ENCODE measurements at regions not wholly inside any gene's neighbourhood (a gene's known extent, or its start where the extent isn't known, plus 50 kb on each side); places are given as distances from the start of the nearest gene placed in this dataset.
"Not testable (repeated sequence)": the region's sequence is repeated elsewhere in the genome, so short reads cannot be mapped to it uniquely, and the experiment has no call there.

DNA sequence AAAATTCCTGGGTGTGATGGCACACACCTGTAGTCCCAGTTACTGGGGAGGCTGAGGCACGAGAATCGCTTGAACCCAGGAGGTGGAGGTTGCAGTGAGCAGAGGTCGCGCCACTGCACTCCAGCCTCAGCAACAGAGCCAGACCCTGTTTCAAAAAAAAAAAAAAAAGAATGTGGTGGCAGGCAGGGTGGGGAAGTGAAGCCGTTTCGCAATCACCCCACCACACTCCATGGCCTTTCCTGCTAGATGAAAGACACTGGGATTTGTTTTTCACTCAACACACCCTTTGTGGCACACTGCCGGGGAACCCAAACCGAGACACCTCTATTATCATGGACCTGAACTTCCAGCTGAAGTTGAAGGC, 172.4 kb upstream of the IQSEC1 start:
- DNase-seq = no peak

DNA sequence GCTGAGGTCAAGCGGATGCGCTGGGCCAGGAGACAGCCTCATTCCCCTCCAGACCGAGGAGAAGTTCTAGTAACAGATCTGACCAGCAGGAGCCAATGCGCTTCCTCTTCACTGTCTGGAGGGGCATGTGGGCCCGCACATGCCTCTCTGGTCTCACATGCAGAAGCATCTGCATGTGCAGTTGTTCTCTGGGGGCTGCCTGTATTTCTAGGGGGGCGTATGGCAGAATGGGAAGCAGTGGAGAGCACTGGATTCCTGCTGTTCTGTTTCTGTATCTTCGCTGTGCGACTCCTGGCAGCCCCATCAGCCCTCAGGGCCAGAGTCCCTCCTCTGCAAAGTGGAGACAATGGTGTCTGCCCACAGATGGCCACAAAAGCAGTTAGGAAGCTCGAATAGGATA, 170.4 kb upstream of the IQSEC1 start:
- no peak for DNase-seq

GRCh38 chr3:13242364-13242737, 169.1 kb upstream of the IQSEC1 start:
- no peak for DNase-seq

- no peak for DNase-seq
These were observed 168.6 kb upstream of the IQSEC1 start for GRCh38 chr3:13241621-13242363.

DNA sequence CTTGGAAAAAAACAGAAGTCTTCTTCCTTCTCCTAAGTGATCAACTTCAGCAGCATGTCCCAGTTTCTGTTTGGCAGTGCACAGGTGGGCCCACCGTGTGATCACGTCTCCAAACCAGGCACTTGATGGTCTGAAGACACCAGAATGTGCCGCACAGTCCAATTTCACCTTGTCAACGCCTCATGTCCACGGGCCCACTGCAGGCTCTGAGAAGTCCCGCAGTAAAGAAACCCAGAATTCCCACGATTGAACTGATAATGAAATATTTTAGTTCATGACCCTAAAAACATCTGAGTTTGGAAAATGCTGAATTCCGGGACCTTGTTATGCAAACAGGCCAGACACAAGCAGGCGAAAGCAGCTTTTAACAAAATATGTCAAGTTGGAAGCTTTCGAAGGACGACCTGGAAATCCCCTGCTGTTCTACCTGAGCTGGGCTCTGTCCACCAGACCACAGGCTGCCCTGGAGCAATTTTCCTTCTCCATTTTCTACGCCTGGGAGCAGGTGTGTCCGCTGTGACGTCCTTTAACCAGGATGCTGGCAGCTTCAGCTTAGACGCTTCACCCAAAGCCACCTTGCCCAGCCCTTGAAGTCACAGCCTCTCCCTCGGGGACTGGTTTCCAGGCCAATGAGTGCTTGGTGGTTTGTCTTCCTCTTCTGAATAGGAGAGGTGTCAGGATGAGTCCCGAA, 167.8 kb upstream of the IQSEC1 start:
- DNase-seq = no peak

GRCh38 chr3:13239467-13239760, 166.2 kb upstream of the IQSEC1 start:
- DNase-seq = no peak

GRCh38 chr3:13238687-13239466, 165.6 kb upstream of the IQSEC1 start:
- no peak for DNase-seq

- no peak for DNase-seq
These were observed 164.7 kb upstream of the IQSEC1 start for GRCh38 chr3:13237776-13238490.

DNA sequence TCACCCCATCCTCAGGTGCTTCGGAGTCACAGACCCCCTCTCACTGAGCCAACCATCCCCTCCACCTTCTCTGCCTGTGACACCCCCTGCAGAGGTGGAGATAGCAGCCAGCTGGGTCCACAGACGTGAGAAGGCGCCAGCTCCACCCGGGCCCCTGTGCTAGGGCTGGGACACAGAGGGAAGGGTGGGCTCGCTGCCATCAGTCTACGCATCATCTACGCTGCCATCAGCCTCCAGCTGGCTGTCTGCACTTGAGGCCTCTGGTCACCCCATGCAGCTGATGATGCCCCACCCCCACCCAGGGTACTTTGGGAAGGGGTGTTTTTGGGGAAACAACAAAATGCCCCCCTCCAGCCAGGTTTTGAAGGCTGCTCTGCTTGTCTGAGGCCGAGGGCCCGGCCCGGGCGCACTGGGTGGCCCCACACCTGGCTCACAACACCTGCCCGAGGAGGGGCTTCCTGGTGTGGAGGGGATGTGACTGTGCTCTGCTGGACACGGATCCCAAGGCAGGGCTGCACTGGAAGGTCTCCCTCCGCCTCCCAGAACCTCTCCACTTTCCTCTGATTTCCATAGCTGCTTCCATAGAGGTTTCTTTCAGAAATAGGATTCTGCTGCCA, 163.4 kb upstream of the IQSEC1 start:
- DNase-seq = no peak

DNA sequence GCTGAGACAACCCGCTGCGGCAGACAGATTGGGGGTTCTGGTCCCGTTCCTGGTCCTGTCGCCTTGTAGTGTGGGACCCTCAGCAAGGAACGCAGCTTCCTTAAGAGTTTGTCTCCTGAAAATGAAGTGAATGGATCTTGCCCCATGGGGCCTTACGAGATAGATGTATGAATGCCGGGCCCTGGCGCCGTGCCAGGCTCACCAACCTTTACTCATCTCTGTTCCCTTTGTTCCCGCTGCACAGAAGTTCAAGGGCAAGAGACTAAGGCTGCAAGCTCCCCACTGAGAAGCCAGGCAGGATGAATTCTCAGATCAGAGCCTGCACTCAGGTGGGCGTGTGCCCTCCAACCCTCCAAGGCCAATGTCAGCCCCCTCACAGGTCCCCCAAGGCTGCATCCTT, 162.7 kb upstream of the IQSEC1 start:
- no peak for DNase-seq

DNA sequence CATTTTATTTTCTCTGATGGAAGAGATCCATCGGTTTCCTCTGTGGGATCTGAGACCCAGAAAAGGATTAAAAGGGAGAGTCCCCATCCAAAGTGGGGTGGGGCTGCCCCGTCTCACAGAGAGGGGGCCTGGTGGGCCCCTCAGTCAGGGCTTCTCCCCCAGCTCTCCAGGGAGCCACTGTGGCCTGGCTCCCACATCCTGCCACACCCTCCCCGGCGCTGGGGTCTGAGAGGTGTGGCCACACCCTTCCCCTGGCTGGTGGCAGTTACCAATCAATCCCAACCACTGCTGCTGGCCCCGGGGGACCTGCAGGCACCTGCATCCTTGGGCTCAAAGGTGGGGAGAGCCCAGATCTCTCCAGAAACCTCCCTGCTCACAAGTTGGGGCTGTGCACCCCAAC, 161.8 kb upstream of the IQSEC1 start:
- DNase-seq = no peak

GRCh38 chr3:13234666-13235065, 161.4 kb upstream of the IQSEC1 start:
- DNase-seq = no peak

DNA sequence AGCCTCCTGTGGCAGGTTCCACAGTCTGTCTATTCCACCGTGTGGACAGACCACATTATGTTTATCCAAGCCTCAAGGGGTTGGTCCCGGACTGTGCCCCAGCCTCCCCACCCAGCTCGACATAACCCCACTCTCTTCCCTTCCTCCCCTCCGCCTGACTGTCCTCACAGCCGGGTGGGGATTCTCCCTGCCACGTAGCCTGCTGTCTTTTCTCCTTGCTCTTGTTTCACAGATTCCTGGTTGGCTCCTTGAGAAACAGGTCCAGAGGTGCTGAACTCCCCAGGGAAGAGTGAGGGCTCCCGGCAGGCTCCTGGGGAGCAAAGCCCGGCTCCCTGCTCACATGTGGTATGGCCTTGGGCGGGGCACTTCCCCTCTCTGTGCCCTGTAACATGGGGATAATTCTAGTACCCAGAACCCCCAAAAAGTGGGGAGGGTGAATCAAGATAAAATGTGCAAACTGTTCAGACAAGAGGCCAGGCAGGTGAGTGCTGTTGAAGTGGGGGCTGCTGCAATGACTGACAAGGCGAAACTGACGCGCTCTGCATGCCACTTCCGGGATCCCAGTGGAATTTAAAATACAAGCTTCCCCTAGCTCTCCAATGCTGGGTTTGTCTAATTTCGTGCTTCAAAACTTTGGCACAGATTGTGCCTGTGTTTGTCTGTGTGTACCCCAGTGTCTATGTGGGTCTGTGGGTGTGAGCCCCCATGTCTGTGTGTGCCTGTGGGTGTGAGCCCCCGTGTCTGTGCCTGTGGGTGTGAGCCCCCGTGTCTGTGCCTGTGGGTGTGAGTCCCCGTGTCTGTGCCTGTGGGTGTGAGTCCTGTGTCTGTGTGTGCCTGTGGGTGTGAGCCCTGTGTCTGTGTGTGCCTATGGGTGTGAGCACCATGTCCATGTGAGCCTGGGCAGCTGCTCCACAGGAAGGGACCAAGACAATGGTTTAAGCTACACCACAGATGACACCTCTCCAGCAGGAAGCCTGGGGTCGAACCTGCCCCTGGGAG, 160.6 kb upstream of the IQSEC1 start:
- no peak for DNase-seq

- DNase-seq = no peak
These were observed 158.8 kb upstream of the IQSEC1 start for GRCh38 chr3:13231781-13232666.

DNA sequence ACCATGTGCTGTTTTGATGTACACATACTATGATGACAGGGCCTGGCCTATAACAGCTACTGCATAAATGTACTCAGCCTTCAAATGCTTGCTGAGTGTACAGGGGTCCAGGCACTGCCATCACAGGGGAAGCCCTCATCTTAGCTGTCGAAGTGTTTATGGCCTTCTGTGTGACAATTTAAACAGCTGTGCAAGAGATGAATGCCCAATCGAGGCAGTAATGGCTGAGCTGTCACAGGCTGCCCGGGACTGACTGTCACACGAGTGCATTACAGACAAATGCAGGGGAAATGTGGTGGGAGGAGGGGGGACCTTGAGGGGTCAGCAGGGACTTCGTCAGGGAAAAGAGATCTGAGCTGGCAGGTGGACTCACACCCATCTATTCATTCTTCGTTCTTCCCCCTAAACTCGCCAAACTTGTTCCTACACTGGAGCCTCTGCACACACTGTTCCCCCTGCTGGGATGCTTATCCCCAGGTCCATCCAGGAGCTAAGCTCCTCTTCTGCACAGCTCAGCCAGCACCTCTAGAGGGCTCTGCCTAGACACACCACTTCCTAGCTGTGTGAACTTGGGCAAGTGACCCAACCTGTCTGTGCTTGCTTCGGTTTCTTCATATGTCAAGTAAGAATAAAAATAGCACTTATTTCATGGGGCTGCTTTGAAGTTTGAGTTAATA, 156.2 kb upstream of the IQSEC1 start:
- DNase-seq = no peak

DNA sequence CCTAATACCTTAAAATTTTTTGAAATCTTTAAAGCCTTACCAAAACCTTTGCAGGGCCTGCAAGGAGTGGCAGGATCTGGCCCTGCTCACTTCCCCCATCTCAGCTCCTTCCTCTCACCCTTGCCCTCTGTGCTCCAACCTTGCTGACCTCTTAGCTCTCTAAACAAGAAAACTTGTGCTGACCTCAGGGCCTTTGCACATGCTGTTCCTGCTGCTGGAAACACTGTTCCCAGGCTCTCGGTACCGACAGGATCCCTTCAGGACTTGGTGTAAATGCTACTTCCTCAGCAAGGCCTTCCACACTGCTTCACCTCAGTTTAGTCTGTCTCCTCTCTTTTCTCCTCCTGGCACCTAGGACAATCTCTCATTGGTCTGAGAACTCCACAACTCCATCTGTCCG, 155.4 kb upstream of the IQSEC1 start:
- no peak for DNase-seq

DNA sequence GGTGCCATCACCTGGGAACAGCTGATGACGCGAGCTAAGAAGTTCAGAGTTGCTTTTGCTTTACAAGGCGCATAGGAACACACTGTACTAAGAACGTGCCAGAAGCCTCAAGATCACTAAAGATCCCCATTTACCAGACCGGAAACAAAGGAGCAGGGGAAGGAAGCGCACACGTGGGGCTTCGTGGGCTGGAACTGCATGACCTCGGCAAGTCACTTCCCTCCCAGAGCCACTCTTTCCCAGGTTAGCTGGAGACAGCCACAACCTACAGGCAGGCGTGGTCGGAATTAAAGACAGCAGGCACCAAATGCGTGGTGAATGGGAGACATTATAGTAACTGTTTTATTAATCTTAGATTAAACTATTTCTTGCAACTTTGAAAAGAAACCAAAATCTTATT, 154.9 kb upstream of the IQSEC1 start:
- not testable (repeated sequence) for DNase-seq

GRCh38 chr3:13227315-13228165, 154.3 kb upstream of the IQSEC1 start:
- no peak for DNase-seq

GRCh38 chr3:13224967-13225366, 151.7 kb upstream of the IQSEC1 start:
- DNase-seq = no peak

All from T1000 (cell line).